Superior temporal gyrus (tissue), 1 donor: ENCODE measurements at regions not wholly inside any gene's neighbourhood (a gene's known extent, or its start where the extent isn't known, plus 50 kb on each side); places are given as distances from the start of the nearest gene placed in this dataset.

Experiments
- DNase-seq: peaks from one replicate; pipeline ENCODE4 v3.0.0-alpha.2; 2016; ENCODE audit errors: extremely low spot score

DNA sequence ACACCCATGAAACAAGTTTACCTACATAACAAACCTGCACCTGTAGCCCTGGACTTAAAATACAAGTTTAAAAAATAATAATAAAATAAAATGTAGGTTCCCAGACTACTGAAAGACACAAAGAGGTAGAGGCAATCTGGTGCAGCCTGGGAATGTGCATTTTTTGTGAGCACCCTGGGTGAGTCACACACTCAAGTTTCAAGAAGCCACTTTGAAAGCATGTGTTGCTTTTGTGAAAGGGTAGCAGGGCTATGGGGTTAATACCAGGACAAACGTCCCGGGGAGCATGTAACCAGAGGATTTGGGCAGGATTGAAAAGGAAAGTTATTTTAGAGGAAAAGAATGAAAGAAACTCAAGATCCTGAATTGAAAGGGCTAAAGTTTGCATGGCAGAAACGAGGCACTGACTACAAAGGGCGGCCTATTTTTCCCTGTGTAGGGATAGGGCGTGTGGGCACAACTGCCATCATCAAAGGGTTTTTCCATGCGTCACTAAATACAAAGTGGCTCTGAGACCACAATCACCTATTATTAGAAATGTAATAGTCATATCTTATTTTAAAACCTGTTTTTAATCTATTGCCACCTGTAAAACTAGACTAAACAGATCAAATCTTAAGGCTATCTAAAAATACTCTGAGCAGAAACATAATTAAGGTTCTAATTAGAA is 314.9 kb downstream of the COG6 start:
- DNase-seq = no peak

DNA sequence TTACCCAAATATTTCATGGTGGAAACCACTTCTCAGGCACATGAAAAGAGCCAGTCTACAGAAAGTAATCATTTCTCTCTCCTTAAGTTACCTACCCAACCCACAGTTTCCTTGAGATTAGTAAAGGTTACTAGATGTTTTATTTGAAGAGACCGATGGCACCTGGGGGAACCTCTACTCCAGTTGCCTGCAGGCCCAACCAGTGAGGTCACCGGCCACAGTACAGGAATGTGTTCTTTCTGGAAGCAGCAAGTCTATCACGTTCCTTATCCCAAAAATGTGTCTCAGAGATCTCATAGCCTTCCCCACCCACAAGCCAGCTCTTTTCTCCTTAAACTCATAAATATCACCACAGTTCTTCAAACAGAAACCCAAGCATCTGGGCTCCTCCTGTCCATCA is 316.1 kb downstream of the COG6 start:
- DNase-seq = no peak

DNA sequence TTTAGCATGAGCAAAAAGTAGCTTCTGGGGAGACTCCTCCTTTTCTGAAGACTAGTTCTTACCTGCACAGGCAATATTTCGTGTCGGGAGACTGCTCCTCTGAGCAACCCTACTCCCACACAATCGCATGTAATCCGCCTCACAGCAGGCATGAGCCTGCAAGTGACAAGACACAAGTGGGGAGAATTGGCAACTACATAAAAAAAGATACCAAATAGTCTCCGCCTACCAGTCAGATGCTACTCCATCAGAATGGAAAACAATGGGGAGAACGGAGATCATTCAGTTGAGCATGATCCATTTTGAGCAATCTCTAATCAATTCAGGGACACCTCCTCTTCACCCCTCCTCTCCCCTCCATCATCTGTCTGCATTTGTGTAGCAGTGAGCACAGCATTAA is 321.0 kb downstream of the COG6 start:
- DNase-seq = no peak

DNA sequence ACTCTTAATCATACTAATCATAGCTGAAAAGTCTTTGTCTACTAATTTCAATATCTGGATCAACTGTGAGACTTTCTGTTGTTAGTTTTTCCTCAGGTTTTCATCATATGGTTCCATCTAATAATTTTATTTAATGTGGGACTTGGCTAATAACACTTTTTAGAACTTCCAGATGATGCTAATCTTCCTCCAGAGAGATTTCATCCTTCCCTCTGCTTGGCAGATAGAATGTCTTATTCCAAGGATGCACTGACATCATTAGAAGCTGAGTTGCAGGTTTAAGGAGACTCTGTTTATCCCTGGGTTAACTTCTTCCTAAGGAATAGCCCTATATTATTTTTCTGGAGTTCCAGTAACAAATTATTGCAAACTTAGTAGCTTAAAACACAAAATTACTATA is 325.6 kb downstream of the COG6 start:
- DNase-seq = no peak

DNA sequence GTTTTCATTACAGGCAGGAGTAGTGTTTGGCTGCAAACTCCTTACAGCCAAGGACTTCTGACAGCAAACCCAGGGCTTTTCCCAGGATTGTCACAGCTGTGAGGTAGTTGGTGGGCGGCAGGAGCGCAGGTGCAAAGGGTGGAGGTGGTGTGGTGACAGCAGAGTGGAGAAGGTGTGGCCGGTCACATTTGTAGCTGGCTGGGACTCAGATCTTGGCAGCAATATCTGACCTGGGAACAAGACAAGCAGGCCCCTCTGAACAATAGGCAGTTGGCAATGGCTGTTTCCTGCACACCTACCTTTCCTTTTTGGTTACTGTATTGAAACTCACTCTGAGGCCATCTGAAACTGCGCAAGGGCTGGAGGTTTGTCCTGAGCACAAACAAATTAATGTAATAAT is 327.3 kb downstream of the COG6 start:
- DNase-seq = no peak

DNA sequence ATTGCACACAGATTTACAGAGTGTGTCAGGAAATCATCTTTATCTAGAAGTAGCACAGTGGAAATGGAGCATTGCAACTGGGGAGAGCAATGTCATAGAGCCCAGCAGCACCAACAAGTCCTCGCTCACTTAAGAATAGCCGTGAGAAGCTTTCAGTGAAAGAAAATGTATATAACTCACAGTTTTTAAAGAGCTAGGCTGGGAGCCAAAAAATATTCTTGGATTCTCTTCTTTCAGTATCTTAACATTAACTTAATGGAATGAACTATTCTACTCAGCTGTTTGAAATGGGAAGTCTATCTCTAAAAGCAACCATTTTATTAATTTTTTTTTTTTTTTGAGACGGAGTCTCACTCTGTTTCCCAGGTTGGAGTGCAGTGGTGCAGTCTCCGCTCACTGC is 329.6 kb downstream of the COG6 start:
- DNase-seq = no peak

DNA sequence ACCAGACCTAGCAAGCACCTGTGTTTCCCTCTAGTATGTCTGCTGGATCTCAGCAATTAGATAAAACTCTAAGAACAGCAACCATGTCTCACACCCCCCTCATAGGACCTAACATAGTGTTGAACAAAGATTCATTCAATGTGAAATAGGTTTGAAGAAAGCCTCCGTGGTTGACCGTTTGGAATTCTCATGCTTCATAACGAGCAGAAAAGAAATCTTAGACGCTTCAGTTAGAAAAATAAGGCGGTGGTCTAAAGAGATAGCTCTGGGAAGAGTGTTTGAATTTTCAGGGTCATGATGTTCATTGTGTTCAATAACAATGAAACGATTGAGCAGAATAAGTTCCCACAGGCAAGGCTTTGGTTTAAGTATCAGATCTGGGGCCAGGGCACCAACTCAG is 332.9 kb downstream of the COG6 start:
- no peak for DNase-seq

DNA sequence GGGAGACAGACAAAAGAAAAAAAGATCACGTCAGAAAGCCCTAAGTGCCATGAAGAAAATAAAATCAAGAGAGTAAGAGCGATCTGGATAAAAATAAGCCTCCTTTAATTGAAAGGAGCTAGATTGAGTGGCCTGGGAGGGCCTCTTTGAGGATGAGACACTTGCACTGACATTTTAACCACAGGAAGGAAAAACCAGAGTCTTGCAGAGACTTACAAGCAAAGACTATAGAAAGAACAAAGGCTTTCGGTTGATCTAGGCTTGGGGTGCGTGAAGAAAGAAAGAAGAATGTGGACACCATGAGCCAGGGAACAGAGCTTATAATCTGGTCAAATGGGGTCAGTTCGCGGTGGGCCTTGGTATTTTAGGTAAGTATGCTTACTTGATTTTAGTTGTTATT is 342.7 kb downstream of the COG6 start:
- no peak for DNase-seq

DNA sequence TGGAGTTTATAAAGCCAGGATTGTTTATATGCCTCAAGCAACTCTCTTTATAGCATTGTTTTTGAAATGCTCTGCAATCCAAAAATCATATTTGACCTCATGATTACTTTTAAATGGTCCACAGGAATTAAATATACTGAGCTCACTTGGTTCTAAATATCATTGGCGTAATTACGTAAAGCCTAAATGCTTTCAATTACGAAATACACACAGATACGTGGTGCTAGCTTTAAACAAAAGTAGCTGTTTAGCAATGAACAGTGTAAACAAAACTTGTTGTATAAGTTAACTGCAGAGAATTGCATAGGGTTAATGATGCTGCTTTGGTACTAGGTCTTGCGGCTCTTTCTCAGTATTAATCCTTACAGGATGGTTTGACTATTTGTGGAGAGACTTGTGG is 346.6 kb downstream of the COG6 start:
- DNase-seq = no peak

DNA sequence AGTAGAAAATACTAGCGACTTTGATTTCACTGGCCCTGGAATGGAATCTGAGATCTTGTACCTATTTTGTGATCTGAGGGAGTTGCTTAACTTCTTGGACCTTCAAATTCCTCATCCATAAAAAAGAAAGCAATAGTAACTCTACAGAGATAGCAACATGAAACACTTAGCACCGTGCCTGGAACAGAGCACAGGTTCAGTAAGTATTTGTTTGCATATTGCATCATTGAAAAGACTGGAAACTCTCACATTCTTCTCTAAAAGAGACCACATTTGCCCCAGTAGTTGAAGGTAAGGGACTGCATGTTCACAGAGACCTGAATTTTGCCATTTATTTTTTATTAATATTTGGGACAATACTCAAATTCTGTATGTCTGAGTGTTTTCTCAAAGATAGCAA is 358.1 kb downstream of the COG6 start:
- no peak for DNase-seq

DNA sequence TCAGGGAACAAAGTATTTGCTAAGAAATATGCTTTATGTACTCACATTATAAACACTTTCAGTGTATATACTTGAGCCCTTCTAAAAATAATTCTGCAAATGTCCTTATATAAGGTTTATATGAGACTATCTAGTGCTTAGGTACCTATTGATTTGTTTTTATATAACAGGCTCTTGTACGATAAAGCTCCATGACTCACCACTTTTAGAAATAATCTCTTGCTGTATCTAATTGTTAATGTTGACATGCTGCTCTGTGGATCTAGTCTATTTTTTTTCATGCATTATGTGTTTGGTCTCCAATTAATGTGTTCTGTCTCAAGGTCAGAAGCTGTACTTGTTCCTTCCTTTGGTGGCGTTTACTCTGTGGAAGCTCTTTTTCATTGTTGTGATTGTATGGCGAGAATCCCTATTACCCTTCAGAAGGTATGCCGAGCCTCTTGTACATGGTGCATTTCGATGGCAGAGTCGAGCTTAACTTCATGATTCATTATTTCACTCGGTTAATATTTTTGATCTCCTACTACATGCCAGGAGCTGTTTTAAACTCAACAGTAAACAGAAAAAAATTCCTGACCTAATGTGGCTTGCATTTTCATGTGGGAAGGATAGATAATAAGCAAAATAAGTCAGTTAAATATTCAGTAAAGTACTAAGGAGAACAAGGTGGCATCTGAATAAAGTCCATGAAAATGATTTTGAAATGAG is 361.6 kb downstream of the COG6 start:
- no peak for DNase-seq

DNA sequence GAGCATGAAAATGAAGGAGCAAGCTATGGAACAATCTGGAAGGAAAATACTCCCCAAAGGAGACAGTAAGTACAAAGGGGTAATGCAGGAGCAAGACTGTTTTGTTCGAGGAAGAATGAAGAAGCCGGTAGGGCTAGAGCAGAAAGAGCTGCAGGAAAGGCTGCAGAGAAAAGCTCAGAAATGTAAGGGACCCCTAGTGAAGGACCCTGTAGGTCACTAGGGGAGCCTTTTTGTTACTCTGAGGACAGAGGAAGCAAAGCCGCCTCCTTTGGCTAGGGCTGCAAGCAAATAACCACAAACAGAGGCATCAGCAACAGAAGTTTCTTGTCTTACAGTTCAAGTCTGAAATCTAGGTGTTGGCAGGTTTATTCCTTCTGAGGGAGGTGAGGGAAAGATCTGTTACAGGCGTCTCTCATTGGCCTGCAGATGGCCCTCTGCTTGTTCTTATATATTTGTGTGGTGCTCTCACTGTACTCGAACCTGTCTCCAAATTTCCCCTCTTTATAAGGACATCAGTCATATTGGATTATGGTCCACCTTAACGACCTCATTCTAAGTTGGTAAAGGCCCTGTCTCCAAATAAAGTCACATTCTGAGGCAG is 362.3 kb downstream of the COG6 start:
- DNase-seq = no peak

DNA sequence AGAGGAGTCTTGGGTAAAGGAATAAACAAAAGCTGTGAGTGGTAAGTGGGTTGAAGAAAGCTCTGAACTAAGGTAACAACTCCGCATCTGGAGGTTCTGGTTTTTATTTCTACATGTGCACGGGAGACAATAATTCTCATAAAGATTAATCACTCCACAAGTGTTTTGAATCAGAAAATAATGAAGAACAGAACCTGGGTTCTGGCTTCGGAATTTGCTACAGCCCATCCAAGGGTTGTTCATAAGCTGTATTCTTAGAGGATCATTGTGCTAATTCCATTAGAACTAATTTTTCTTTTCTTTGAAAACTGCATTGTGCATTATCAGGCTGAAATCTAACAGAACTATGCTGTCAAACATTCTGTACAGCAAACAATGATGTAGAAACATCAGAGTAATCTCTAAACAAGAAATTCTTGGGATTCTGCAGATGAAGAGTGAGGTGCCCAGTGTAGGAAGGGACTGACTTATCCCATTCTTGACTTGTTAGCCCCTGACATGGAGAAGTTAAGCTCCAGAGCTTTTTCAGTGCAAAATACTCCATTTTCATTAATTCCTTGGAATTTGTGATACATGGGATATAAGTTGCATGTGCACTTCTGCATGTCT is 368.2 kb downstream of the COG6 start:
- DNase-seq = no peak

DNA sequence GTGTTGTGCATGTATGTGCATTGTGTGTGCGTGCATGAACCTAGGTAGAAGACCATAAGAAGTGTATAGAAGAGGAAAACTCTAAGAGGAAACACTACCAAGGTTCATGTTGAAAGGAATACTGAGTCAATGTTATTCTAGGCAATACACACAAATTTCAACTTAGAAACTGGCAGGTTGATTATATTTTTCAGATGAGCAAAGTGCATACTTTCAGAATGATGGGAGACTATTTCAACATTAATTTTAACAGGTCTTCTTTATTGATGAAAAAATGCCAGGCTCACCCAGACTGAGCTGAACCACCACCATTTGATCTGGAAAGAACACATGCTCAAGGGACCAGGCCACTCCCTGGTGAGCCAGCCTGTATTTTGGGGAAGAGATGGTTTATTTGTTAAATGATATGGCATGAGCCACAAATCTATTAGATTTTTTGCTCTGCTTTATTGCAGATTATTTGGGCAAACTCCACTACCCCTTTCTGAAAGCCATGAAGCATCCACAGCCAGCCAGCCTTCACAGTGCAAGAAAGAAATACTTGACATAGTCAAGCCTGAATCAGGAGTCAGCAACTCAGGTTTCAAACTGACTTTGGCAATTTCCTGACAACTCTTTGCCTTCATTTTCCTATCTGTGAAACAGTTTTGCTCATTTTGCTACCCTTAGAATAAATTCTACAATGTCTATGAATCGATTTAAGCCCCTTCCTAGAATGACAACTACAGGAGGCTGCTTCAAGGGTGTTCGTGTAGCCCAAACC is 368.9 kb downstream of the COG6 start:
- no peak for DNase-seq

DNA sequence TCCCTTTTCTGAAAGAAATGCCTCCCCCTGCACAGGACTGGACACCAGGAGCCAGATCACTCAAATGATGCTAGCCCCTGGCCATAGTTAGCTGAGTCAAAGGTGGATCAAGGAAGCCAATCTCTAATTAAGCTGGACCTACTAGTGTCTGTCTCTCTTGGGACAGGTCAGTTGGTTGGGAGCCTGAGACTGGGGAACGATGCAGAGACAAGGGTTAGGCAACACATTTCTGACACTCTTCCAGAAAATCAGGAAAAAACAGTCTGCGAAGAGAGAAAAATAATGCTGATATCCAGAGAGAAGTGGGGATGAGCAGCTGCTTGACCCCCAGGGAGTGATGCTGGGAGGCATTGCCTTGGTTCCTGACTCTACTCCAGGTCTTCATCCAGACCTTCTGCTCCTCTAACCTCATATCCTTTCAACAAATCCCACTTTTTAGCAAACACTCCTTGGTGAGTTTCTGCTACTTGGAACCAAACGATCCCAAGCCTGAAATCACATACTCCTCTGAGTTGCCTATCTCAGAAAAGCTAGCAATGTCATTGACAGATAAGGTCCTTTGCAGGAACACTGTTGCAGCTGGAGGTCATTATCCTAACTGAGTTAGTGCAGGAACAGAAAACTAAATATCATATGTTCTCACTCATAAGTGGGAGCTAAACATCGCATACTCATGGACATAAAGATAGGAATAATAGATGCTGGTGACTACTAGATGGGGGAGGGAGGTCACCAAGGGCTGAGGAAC is 369.7 kb downstream of the COG6 start:
- no peak for DNase-seq

DNA sequence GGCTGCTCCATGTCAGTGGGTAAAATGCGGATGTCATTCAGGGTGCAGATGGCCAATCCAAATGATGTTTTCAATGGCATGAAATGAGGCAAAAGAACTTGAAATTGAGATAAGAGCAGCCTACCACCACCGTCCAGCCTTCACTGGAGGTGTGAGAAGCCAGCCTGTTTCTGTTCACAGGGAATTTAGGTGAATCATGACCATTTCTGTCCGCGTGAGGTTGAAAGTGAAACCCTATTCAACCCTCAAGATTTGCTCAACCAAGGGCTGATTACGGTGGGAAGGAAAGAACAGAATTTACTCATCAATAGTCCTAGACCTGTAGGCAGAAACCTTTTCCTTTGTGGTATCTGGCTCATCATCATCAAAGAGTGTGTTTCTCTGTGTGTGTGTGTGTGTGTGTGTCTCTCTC is 370.7 kb downstream of the COG6 start:
- DNase-seq = no peak

DNA sequence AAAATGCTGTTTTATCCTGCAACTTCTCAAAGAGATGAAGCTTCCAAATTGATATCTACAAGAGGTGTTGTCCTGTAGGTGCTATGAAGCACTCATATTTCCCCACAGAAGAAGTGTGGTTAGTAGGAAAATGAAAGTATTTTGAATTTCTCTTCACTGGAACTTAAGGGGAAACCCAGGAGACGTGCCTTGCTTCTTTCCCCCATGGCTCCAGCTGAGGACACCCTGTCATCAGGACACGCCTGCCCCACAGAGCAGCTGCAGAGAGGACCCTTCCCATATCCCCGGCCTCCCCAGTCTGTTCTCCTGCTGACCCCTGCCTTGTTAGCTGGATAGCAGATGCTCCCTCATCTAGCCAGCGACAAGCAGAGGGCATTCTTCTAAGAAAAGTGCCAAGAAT is 371.3 kb downstream of the COG6 start:
- DNase-seq = no peak

DNA sequence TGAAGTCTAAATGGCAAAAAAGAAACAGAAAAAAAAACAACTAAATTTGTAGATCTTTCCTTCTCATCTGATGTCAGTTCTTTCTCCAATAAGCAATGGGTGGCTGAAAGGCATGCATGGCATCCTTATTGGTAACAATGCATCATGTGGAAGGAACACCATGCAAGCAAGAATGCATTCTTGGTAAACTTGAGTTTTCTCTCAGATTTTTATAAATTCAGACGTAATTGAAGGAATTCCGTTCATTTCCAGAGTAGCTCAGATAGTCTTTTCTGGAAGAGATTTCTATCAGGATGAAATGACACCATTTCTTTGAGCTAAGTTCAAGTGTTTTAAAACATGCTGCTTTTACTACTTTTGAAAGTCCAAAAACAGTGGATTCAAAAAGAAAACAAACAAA is 373.0 kb downstream of the COG6 start:
- no peak for DNase-seq

DNA sequence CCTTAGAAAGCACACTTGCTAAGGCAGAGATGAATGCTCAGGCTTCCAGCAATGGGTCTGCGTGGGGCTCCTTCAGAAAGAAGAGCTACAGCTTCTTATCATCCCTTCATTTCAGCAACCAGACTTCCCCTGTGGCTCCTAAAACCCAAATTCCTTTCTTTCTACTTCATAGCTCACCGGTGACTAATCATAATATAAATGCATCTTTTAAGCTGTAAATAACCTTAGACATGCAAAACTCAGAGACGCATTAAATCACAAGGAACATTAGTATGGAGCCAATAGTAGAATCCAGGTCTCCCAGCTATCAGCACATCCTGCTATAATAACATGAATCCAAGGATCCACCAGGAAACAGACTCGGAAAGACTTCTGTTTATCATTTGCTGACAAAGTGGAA is 375.6 kb downstream of the COG6 start:
- no peak for DNase-seq

DNA sequence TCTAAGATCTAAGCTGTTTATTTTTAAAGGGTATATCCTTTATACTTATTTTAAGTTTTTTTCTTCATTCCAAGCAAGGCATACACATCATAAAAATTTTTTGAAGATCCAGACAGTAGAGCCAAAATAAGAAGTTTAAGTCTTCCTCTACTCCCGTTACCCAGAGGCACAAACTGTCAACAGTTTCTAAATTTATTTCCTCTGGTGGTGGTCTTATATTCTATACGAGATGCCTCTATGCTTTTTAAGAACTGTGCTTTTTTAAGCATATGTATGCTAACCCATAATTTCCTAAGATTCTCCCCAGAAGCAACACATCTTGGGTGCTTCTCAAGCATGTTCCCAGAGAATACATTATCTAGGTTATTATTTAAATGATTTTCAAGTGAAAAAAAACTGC is 383.6 kb downstream of the COG6 start:
- no peak for DNase-seq

DNA sequence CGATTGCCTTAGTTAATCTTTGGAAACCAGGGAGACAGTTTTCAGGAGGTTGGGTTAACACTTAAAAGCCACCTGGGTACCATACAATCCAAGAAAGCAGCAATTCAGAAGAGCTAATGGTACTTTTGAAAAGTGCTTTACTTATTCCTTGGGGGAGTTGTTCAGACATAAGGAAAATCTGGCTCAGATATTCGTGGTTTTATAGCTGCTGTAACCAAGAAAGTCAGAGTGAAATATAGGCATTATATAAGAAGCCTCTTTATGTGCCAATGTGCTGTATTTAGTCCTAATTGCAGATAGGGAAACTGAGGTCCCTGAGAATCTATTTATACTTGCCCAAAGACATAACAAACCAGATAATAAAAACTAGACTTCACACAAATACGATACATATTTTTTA is 387.5 kb downstream of the COG6 start:
- DNase-seq = no peak

DNA sequence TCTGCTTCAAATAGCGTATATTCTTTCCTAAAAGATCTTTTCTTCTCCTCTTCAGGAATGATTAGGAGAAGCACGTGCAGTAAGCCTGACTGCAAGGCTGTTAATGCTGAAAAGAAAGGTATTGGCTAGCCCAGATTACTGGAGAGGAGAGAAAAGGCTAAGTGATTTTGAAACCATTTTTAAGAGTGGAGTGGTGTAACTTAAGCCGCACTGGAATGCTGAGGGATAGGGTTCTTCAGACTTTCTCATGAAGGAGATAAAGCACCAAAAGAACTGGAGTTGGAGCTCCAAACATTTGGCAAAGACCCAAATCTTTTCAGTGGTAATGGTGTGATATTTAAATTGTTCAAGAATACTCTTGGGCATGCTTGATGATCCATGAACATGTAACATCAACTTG is 388.3 kb downstream of the COG6 start:
- DNase-seq = no peak
